GM21515 (cell line): ENCODE measurements at regions not wholly inside any gene's neighbourhood (a gene's known extent, or its start where the extent isn't known, plus 50 kb on each side); places are given as distances from the start of the nearest gene placed in this dataset.
"Not testable (repeated sequence)": the region's sequence is repeated elsewhere in the genome, so short reads cannot be mapped to it uniquely, and the experiment has no call there.

Experiments used
- ATAC-seq: cut with Tn5 transposase; IDR thresholded peaks from one replicate; pipeline ENCODE4 v1.9.1; 2021; ENCODE audit not compliant: unreplicated experiment

- ATAC-seq = no peak
These were observed 1531.1 kb upstream of the LRRTM3 start for GRCh38 chr10:65394502-65395297.

- no peak for ATAC-seq
These were observed 1530.2 kb upstream of the LRRTM3 start for GRCh38 chr10:65395631-65396030.

- no peak for ATAC-seq
These were observed 1528.8 kb upstream of the LRRTM3 start for GRCh38 chr10:65396997-65397396.

GRCh38 chr10:65408401-65408800 lies 1517.4 kb upstream of the LRRTM3 start:
- no peak for ATAC-seq

GRCh38 chr10:65413001-65413400 lies 1512.8 kb upstream of the LRRTM3 start:
- no peak for ATAC-seq

GRCh38 chr10:65415318-65415717 lies 1510.5 kb upstream of the LRRTM3 start:
- no peak for ATAC-seq

GRCh38 chr10:65416094-65416493 lies 1509.7 kb upstream of the LRRTM3 start:
- ATAC-seq = no peak

- no peak for ATAC-seq
These were observed 1506.2 kb upstream of the LRRTM3 start for GRCh38 chr10:65419629-65420028.

- ATAC-seq = no peak
These were observed 1502.8 kb upstream of the LRRTM3 start for GRCh38 chr10:65423043-65423442.

GRCh38 chr10:65429381-65429780 lies 1496.5 kb upstream of the LRRTM3 start:
- ATAC-seq = not testable (repeated sequence)

- ATAC-seq = no peak
These were observed 1494.9 kb upstream of the LRRTM3 start for GRCh38 chr10:65430979-65431378.

- no peak for ATAC-seq
These were observed 1454.8 kb upstream of the LRRTM3 start for GRCh38 chr10:65470986-65471385.

- ATAC-seq = no peak
These were observed 1443.0 kb upstream of the LRRTM3 start for GRCh38 chr10:65482848-65483247.

GRCh38 chr10:65491799-65492198 lies 1434.0 kb upstream of the LRRTM3 start:
- no peak for ATAC-seq

GRCh38 chr10:65496541-65496940 lies 1429.3 kb upstream of the LRRTM3 start:
- ATAC-seq = no peak

- ATAC-seq = no peak
These were observed 1428.0 kb upstream of the LRRTM3 start for GRCh38 chr10:65497837-65498236.

GRCh38 chr10:65500716-65501115 lies 1425.1 kb upstream of the LRRTM3 start:
- no peak for ATAC-seq

- ATAC-seq = no peak
These were observed 1424.6 kb upstream of the LRRTM3 start for GRCh38 chr10:65501259-65501658.

- no peak for ATAC-seq
These were observed 1407.5 kb upstream of the LRRTM3 start for GRCh38 chr10:65518379-65518778.

GRCh38 chr10:65528986-65529385 lies 1396.8 kb upstream of the LRRTM3 start:
- ATAC-seq = no peak

- no peak for ATAC-seq
These were observed 1394.3 kb upstream of the LRRTM3 start for GRCh38 chr10:65531545-65531944.

GRCh38 chr10:65534771-65535170 lies 1391.1 kb upstream of the LRRTM3 start:
- ATAC-seq = no peak

GRCh38 chr10:65544756-65545155 lies 1381.1 kb upstream of the LRRTM3 start:
- ATAC-seq = no peak
